ENCODE measurements at regions not wholly inside any gene's neighbourhood (a gene's known extent, or its start where the extent isn't known, plus 50 kb on each side); places are given as distances from the start of the nearest gene placed in this dataset.

DNA sequence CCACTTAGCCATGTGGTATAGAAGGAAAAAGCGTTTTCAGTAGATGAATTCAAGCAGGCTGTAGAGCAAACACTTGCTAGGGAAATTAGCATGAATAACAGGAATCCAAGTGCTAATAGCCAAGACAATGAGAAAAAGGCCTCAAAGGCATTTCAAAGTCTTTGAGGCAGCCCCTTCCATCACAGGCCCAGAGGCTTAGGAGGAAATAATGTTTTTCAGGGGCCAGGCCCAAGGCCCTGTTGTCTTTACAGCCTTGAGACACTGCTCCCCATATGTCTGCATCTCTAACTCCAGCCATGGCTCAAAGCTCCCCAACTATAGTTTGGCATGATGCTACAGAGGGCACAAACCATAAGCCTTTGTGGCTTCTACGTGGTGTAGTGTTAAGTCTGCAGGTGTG lies 563.5 kb downstream of the TAF11L14 start:
- Mint-ChIP-seq H3K36me3 (ENCODE audit: low read depth) (no peaks in the 10 kb centered on the region), H3K9me3 (ENCODE audit: insufficient read depth) (peaks cover 11% of the 10 kb centered on the region), H3K4me1 (ENCODE audit: low read depth) (no peaks in the 10 kb centered on the region), H3K27me3 (ENCODE audit: low read depth) (no peaks in the 10 kb centered on the region), H3K27ac (no peak overlapping the region), H3K4me3 (no peak overlapping the region)
- ATAC-seq (no peak), DNase-seq (no peak)
- CTCF ChIA-PET, result no interaction called here
- POLR2A ChIA-PET, result no interaction called here

DNA sequence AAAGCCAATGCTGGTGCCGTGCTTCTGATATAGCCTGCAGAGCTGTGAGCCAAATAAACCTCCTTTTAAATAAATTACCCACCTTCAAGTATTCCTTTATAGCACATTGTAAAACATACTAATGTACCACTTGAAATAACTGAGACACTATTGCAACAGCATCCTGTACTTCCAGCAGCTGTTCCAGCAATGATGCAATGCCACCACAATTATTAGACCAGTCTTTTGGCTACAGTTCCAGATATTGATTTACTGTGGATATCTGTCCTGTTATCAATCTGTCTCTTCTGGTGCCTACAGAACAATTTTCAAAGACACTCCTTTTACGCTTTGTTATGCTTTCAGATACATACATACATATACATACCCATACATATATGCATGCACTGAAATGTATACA lies 567.9 kb downstream of the TAF11L14 start:
- H3K4me3 Mint-ChIP-seq, result no peak overlapping the region
- H3K27ac Mint-ChIP-seq, result no peak overlapping the region
- no peaks in the 10 kb centered on the region for H3K4me1 Mint-ChIP-seq (ENCODE audit: low read depth)
- ATAC-seq (no peak), DNase-seq (no peak)
- H3K36me3 Mint-ChIP-seq (ENCODE audit: low read depth), result no peaks in the 10 kb centered on the region
- peaks cover 11% of the 10 kb centered on the region for H3K9me3 Mint-ChIP-seq (ENCODE audit: insufficient read depth)
- POLR2A ChIA-PET, result no interaction called here
- CTCF ChIA-PET, result no interaction called here
- H3K27me3 Mint-ChIP-seq (ENCODE audit: low read depth), result no peaks in the 10 kb centered on the region

- no peaks in the 10 kb centered on the region for H3K36me3 Mint-ChIP-seq (ENCODE audit: low read depth)
- H3K9me3 Mint-ChIP-seq (ENCODE audit: insufficient read depth), result peaks cover 11% of the 10 kb centered on the region
- DNase-seq, result no peak
- H3K4me3 Mint-ChIP-seq, result no peak overlapping the region
- ChIA-PET CTCF (no interaction called here), POLR2A (no interaction called here)
- ATAC-seq, result no peak
- H3K27ac Mint-ChIP-seq, result no peak overlapping the region
- no peaks in the 10 kb centered on the region for H3K4me1 Mint-ChIP-seq (ENCODE audit: low read depth)
- no peaks in the 10 kb centered on the region for H3K27me3 Mint-ChIP-seq (ENCODE audit: low read depth)
These were observed 569.0 kb downstream of the TAF11L14 start for GRCh38 chr5:18203296-18203695.

- no peak for ATAC-seq
- Mint-ChIP-seq H3K9me3 (ENCODE audit: insufficient read depth) (peaks cover 31% of the 10 kb centered on the region), H3K4me1 (ENCODE audit: low read depth) (no peaks in the 10 kb centered on the region), H3K4me3 (no peak overlapping the region), H3K27ac (no peak overlapping the region), H3K27me3 (ENCODE audit: low read depth) (no peaks in the 10 kb centered on the region), H3K36me3 (ENCODE audit: low read depth) (no peaks in the 10 kb centered on the region)
- DNase-seq, result no peak
- CTCF ChIA-PET, result no interaction called here
- POLR2A ChIA-PET, result no interaction called here
These were observed 579.4 kb downstream of the TAF11L14 start for GRCh38 chr5:18213666-18214065.

DNA sequence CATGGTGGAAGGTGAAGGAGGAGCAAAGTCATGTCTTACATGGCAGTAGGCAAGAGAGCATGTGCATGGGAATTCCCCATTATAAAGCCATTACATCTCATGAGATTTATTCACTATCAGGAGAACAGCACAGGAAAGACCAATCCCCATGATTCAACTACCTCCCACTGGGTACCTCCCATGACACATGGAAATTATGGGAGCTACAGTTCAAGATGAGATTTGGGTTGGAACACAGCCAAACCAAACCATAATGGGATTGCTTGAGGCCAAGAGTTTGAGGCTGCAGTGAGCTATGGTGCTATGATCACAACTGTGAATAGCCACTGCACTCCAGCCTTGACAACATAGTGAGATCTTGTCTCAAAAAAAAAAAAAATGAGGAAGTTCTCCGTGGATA lies 581.8 kb downstream of the TAF11L14 start:
- H3K27ac Mint-ChIP-seq, result no peak overlapping the region
- CTCF ChIA-PET, result no interaction called here
- POLR2A ChIA-PET, result no interaction called here
- H3K4me3 Mint-ChIP-seq, result no peak overlapping the region
- no peaks in the 10 kb centered on the region for H3K27me3 Mint-ChIP-seq (ENCODE audit: low read depth)
- no peaks in the 10 kb centered on the region for H3K36me3 Mint-ChIP-seq (ENCODE audit: low read depth)
- peaks cover 40% of the 10 kb centered on the region for H3K9me3 Mint-ChIP-seq (ENCODE audit: insufficient read depth)
- DNase-seq (no peak), ATAC-seq (no peak)
- H3K4me1 Mint-ChIP-seq (ENCODE audit: low read depth), result no peaks in the 10 kb centered on the region

DNA sequence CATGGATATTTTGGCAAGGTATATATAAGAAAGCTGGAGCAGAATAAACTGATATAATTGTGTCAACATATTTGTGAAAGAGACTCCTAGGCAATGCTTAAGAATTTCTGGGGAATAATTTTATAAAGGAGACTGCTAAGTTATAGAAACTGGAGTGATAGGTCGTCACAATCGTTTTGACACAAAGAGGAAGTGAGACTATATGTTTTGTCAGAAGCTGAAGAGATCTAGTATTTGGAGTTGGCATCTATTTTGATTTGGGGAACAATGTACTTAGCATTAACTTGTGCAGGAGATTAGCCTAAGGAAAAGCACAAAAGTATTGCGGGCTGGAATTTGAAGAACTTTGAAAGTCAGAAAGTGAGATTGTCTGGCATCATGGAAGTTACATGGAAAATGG lies 582.5 kb downstream of the TAF11L14 start:
- Mint-ChIP-seq H3K27me3 (ENCODE audit: low read depth) (no peaks in the 10 kb centered on the region), H3K4me3 (no peak overlapping the region), H3K36me3 (ENCODE audit: low read depth) (no peaks in the 10 kb centered on the region), H3K9me3 (ENCODE audit: insufficient read depth) (peaks cover 40% of the 10 kb centered on the region), H3K27ac (no peak overlapping the region), H3K4me1 (ENCODE audit: low read depth) (no peaks in the 10 kb centered on the region)
- POLR2A ChIA-PET, result no interaction called here
- DNase-seq (no peak), ATAC-seq (no peak)
- CTCF ChIA-PET, result no interaction called here

DNA sequence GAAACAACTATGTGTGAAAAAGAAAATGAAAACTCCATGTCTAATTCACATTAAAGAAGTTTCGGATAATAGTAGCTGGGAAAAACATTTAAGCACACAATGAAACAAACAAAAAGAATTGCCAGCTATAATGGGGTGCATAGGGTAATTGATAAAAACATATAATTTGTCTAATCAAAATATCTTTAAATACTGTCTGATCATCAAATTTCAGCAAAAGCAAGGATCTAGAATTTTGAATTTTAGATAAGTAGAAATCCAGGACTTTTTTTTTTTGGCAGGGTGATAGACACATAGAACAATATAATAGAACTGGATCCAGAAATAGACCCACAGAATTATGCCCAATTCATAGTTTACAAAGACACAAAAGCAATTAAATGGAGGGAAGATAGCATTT lies 585.0 kb downstream of the TAF11L14 start:
- no peak for DNase-seq
- ATAC-seq, result no peak
- Mint-ChIP-seq H3K27me3 (ENCODE audit: low read depth) (no peaks in the 10 kb centered on the region), H3K4me3 (no peak overlapping the region), H3K4me1 (ENCODE audit: low read depth) (no peaks in the 10 kb centered on the region), H3K27ac (no peak overlapping the region), H3K9me3 (ENCODE audit: insufficient read depth) (peaks cover 33% of the 10 kb centered on the region), H3K36me3 (ENCODE audit: low read depth) (no peaks in the 10 kb centered on the region)
- POLR2A ChIA-PET, result no interaction called here
- CTCF ChIA-PET, result no interaction called here

- no peak for DNase-seq
- POLR2A ChIA-PET, result no interaction called here
- no peak overlapping the region for H3K27ac Mint-ChIP-seq
- ATAC-seq, result no peak
- no peak overlapping the region for H3K4me3 Mint-ChIP-seq
- H3K36me3 Mint-ChIP-seq (ENCODE audit: low read depth), result no peaks in the 10 kb centered on the region
- peaks cover 26% of the 10 kb centered on the region for H3K9me3 Mint-ChIP-seq (ENCODE audit: insufficient read depth)
- no peaks in the 10 kb centered on the region for H3K4me1 Mint-ChIP-seq (ENCODE audit: low read depth)
- H3K27me3 Mint-ChIP-seq (ENCODE audit: low read depth), result no peaks in the 10 kb centered on the region
- CTCF ChIA-PET, result no interaction called here
These were observed 586.4 kb downstream of the TAF11L14 start for GRCh38 chr5:18220631-18221030.

- Mint-ChIP-seq H3K4me3 (no peak overlapping the region), H3K4me1 (ENCODE audit: low read depth) (no peaks in the 10 kb centered on the region), H3K9me3 (ENCODE audit: insufficient read depth) (peaks cover 8% of the 10 kb centered on the region), H3K27me3 (ENCODE audit: low read depth) (no peaks in the 10 kb centered on the region), H3K27ac (no peak overlapping the region), H3K36me3 (ENCODE audit: low read depth) (no peaks in the 10 kb centered on the region)
- DNase-seq (no peak), ATAC-seq (no peak)
- POLR2A ChIA-PET, result no interaction called here
- CTCF ChIA-PET, result no interaction called here
These were observed 602.1 kb downstream of the TAF11L14 start for GRCh38 chr5:18236386-18236785.

GRCh38 chr5:18238321-18238720 lies 604.1 kb downstream of the TAF11L14 start:
- no peak overlapping the region for H3K4me3 Mint-ChIP-seq
- ChIA-PET POLR2A (no interaction called here), CTCF (no interaction called here)
- H3K9me3 Mint-ChIP-seq (ENCODE audit: insufficient read depth), result peaks cover 8% of the 10 kb centered on the region
- no peaks in the 10 kb centered on the region for H3K4me1 Mint-ChIP-seq (ENCODE audit: low read depth)
- no peak overlapping the region for H3K27ac Mint-ChIP-seq
- ATAC-seq (no peak), DNase-seq (no peak)
- H3K36me3 Mint-ChIP-seq (ENCODE audit: low read depth), result no peaks in the 10 kb centered on the region
- H3K27me3 Mint-ChIP-seq (ENCODE audit: low read depth), result no peaks in the 10 kb centered on the region

DNA sequence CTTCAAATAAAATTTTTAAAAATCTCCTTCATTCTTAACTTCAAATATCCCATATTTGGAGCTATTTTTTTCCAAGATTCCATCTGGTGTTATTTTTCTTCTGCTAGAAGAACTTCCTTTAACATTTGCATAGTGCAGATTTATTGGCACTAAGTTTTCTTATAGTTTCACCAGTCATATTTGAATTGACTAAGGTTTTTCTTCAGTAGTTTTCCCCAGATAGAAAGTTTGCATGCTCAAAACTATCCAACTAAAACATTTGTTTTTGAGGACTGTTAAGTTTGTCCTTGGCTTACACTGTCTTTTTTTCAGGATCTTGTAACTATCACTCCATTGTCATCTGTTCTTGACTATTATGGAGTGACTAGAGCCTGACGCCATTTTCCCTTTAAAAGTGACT lies 606.7 kb downstream of the TAF11L14 start:
- DNase-seq (no peak), ATAC-seq (no peak)
- H3K36me3 Mint-ChIP-seq (ENCODE audit: low read depth), result no peaks in the 10 kb centered on the region
- H3K27ac Mint-ChIP-seq, result no peak overlapping the region
- H3K4me3 Mint-ChIP-seq, result no peak overlapping the region
- H3K27me3 Mint-ChIP-seq (ENCODE audit: low read depth), result no peaks in the 10 kb centered on the region
- CTCF ChIA-PET, result no interaction called here
- H3K9me3 Mint-ChIP-seq (ENCODE audit: insufficient read depth), result peaks cover 8% of the 10 kb centered on the region
- POLR2A ChIA-PET, result no interaction called here
- no peaks in the 10 kb centered on the region for H3K4me1 Mint-ChIP-seq (ENCODE audit: low read depth)

DNA sequence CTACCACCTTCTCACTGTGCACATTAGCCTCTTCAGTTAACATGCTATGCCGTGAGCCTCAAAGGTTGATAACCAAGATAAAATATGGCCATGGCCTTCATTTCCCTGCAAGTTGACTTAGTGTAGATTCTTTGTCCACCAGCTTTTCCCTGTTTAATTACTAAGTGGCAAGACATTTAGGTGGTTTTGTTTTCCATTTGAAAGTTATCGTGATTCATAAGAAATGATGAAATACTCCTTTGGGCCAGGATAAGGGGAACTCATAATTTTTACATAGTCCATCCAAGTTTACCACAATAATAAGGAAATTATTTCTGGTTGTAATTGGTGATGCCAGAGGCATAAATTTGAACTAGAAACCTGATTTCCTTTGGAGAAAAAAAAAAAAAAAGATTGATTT lies 609.6 kb downstream of the TAF11L14 start:
- Mint-ChIP-seq H3K36me3 (ENCODE audit: low read depth) (no peaks in the 10 kb centered on the region), H3K27me3 (ENCODE audit: low read depth) (no peaks in the 10 kb centered on the region), H3K27ac (no peak overlapping the region), H3K9me3 (ENCODE audit: insufficient read depth) (peaks cover 7% of the 10 kb centered on the region), H3K4me1 (ENCODE audit: low read depth) (no peaks in the 10 kb centered on the region), H3K4me3 (no peak overlapping the region)
- ATAC-seq (no peak), DNase-seq (no peak)
- ChIA-PET CTCF (no interaction called here), POLR2A (no interaction called here)

GRCh38 chr5:18244309-18244708 lies 610.0 kb downstream of the TAF11L14 start:
- peaks cover 7% of the 10 kb centered on the region for H3K9me3 Mint-ChIP-seq (ENCODE audit: insufficient read depth)
- H3K27ac Mint-ChIP-seq, result no peak overlapping the region
- ATAC-seq (no peak), DNase-seq (no peak)
- H3K4me1 Mint-ChIP-seq (ENCODE audit: low read depth), result no peaks in the 10 kb centered on the region
- POLR2A ChIA-PET, result no interaction called here
- H3K36me3 Mint-ChIP-seq (ENCODE audit: low read depth), result no peaks in the 10 kb centered on the region
- H3K27me3 Mint-ChIP-seq (ENCODE audit: low read depth), result no peaks in the 10 kb centered on the region
- CTCF ChIA-PET, result no interaction called here
- H3K4me3 Mint-ChIP-seq, result no peak overlapping the region

GRCh38 chr5:18252559-18252958 lies 618.3 kb downstream of the TAF11L14 start:
- Mint-ChIP-seq H3K9me3 (ENCODE audit: insufficient read depth) (peaks cover 31% of the 10 kb centered on the region), H3K27ac (no peak overlapping the region), H3K36me3 (ENCODE audit: low read depth) (no peaks in the 10 kb centered on the region), H3K4me1 (ENCODE audit: low read depth) (no peaks in the 10 kb centered on the region), H3K27me3 (ENCODE audit: low read depth) (no peaks in the 10 kb centered on the region), H3K4me3 (no peak overlapping the region)
- no peak for ATAC-seq
- CTCF ChIA-PET, result no interaction called here
- DNase-seq, result no peak
- POLR2A ChIA-PET, result no interaction called here

Measured in activated CD8-positive, alpha-beta T cell treated with anti-CD3 and anti-CD28 coated beads, Interleukin-2, amount 10 ng/mL, durations not matched to agents 7 days and 5 days (primary cell).